B cell (primary cell): ENCODE measurements at regions not wholly inside any gene's neighbourhood (a gene's known extent, or its start where the extent isn't known, plus 50 kb on each side); places are given as distances from the start of the nearest gene placed in this dataset.

Source experiments
- ATAC-seq: fragments of 200-7000 bp; cut with Tn5 transposase; one replicate; pipeline ENCODE4 v1.10.0; 2021; ENCODE audit warnings: low read depth, mild to moderate bottlenecking, moderate number of reproducible peaks, moderate library complexity
- CTCF ChIA-PET: fragments of 350-600 bp; sonication (Branson Sonifier 250); formaldehyde crosslinking; loops from one replicate; lab custom pipeline; 2021; ENCODE audit warnings: antibody characterized with exemption, inconsistent platforms; lab: Charles Lee
- POLR2A ChIA-PET: fragments of 350-600 bp; sonication (Branson Sonifier 250); formaldehyde crosslinking; loops from one replicate; lab custom pipeline; 2021; ENCODE audit warnings: antibody characterized with exemption; lab: Charles Lee
- DNase-seq: peaks from one replicate; pipeline ENCODE4 v3.0.0; 2013
- H2AFZ ChIP-seq: 2 replicates; pipeline ENCODE4 v1.6.1; 2012; ENCODE audit warnings: mild to moderate bottlenecking, low read depth, low read length; ENCODE audit not compliant: insufficient read depth, poor library complexity, severe bottlenecking
- H3K27ac ChIP-seq, 2 donors: 1 replicate in 1 of 2; 2 replicates in 1 of 2; pipeline ENCODE4 v1.5.1; 2012 to 2013; ENCODE audit warnings: low read length in 2 of 2, mild to moderate bottlenecking in 2 of 2, moderate library complexity in 1 of 2
- H3K27me3 ChIP-seq, 4 experiments: fragments of 200-600 bp in 1 of 4; sonication (generic) in 1 of 4; replicated peaks in 1 of 4; 1 replicate in 2 of 4; 2 replicates in 2 of 4; pipeline versions ENCODE4 v1.6.1 to v1.7.0; 2013 to 2016; ENCODE audit warnings: low read length in 3 of 4, mild to moderate bottlenecking in 2 of 4, mixed read lengths in 1 of 4, moderate library complexity in 1 of 4; ENCODE audit not compliant: insufficient read depth in 4 of 4, control insufficient read depth in 3 of 4; ENCODE audit errors: control extremely low read depth in 1 of 4
- H3K36me3 ChIP-seq, 2 experiments: replicated peaks in 1 of 2; 1 replicate in 1 of 2; 2 replicates in 1 of 2; pipeline versions ENCODE4 v1.6.1 to v1.7.1; 2013; ENCODE audit warnings: low read length in 1 of 2; ENCODE audit not compliant: insufficient read depth in 2 of 2, control insufficient read depth in 1 of 2; ENCODE audit errors: control extremely low read depth in 1 of 2, extremely low read depth in 1 of 2
- H3K4me1 ChIP-seq, 2 donors: fragments of 200-600 bp in 1 of 2; sonication (generic) in 1 of 2; 1 replicate in 1 of 2; 2 replicates in 1 of 2; pipeline versions ENCODE4 v1.5.1 to v1.6.1; 2013 to 2017; ENCODE audit warnings: low read length in 2 of 2; ENCODE audit not compliant: control insufficient read depth in 2 of 2, insufficient read depth in 2 of 2
- H3K4me2 ChIP-seq: replicated peaks from 2 replicates; pipeline ENCODE3; 2012; ENCODE audit warnings: mild to moderate bottlenecking, low read depth, low read length; ENCODE audit not compliant: poor library complexity, severe bottlenecking
- H3K4me3 ChIP-seq, 5 experiments: fragments of 200-600 bp in 1 of 5; sonication (generic) in 1 of 5; 1 replicate in 3 of 5; 2 replicates in 2 of 5; pipeline versions ENCODE4 v1.5.1 to v1.7.0; 2011 to 2016; ENCODE audit warnings: low read length in 4 of 5, mild to moderate bottlenecking in 4 of 5, low read depth in 2 of 5, control low read depth in 1 of 5, moderate library complexity in 1 of 5; ENCODE audit not compliant: insufficient read depth in 1 of 5; ENCODE audit errors: control extremely low read depth in 1 of 5, extremely low read depth in 1 of 5
- H3K79me2 ChIP-seq: fragments of 200-600 bp; sonication (generic); one replicate; pipeline ENCODE4 v1.6.0; 2016; ENCODE audit warnings: low read length; ENCODE audit not compliant: control insufficient read depth, insufficient read depth
- H3K9ac ChIP-seq: fragments of 200-600 bp; sonication (generic); 2 replicates; pipeline ENCODE4 v1.6.1; 2017; ENCODE audit warnings: mild to moderate bottlenecking, low read length, moderate library complexity
- H3K9me3 ChIP-seq, 3 donors: one replicate each; pipeline versions ENCODE4 v1.6.1 to v1.7.1; 2013; ENCODE audit warnings: low read length in 2 of 3; ENCODE audit not compliant: control insufficient read depth in 2 of 3, insufficient read depth in 1 of 3; ENCODE audit errors: control extremely low read depth in 1 of 3
- H4K20me1 ChIP-seq: 2 replicates; pipeline ENCODE4 v1.6.0; 2012; ENCODE audit warnings: mild to moderate bottlenecking, low read length; ENCODE audit not compliant: insufficient read depth, control insufficient read depth, poor library complexity, severe bottlenecking
- H3K27ac Mint-ChIP-seq: one replicate; pipeline ENCODE4 v1.8.0; 2021; ENCODE audit warnings: mixed read lengths
- H3K27me3 Mint-ChIP-seq: one replicate; pipeline ENCODE4 v1.8.0; 2021; ENCODE audit warnings: mixed read lengths
- H3K4me1 Mint-ChIP-seq: one replicate; pipeline ENCODE4 v1.8.0; 2021; ENCODE audit warnings: mixed read lengths
- H3K4me3 Mint-ChIP-seq: one replicate; pipeline ENCODE4 v1.8.0; 2021; ENCODE audit warnings: mixed read lengths
- H3K9me3 Mint-ChIP-seq: one replicate; pipeline ENCODE4 v1.8.0; 2022; ENCODE audit warnings: mixed read lengths; ENCODE audit not compliant: insufficient read depth
- CTCF ChIP-seq: fragments of 200-600 bp; IDR thresholded peaks from one replicate; pipeline ENCODE4 v1.8.0; 2022; ENCODE audit warnings: antibody characterized with exemption, mild to moderate bottlenecking
- EZH2 ChIP-seq: IDR thresholded peaks from 2 replicates; pipeline ENCODE4 v1.6.1; 2012; ENCODE audit warnings: borderline replicate concordance, low read depth, mild to moderate bottlenecking, moderate library complexity, low read length; ENCODE audit not compliant: insufficient read depth, poor library complexity, severe bottlenecking
- WGBS: methylation state at CpG from one replicate; pipeline ENCODE4 v1.1.5; 2013; ENCODE audit warnings: missing lambda C conversion rate; ENCODE audit not compliant: insufficient coverage; 5-methylcytosine and 5-hydroxymethylcytosine counted together
- intact Hi-C: fragments of 100-400 bp; cut with micrococcal nuclease; formaldehyde crosslinking; loops from one replicate; pipeline ENCODE4 v1.10.0; 2022

GRCh38 chr6:62362097-62362496, 76.1 kb upstream of the KHDRBS2 start:
- H3K27ac Mint-ChIP-seq = no peak overlapping the region
- H3K4me3 ChIP-seq = no peak overlapping the region
- ATAC-seq (no peak), DNase-seq (no peak)
- H2AFZ ChIP-seq = no peak overlapping the region
- H3K27me3 ChIP-seq = no peaks in the 10 kb centered on the region
- H3K4me1 ChIP-seq = peaks cover 0 to 14% of the 10 kb centered on the region in 2 donors
- H4K20me1 ChIP-seq = no peaks in the 10 kb centered on the region
- H3K27ac ChIP-seq = no peak overlapping the region
- no peak overlapping the region for H3K9ac ChIP-seq
- no CpG with 5 or more reads among the region's 1 CpG for WGBS
- no peak overlapping the region for H3K4me2 ChIP-seq
- peaks cover 0 to 2% (median 0%) of the 10 kb centered on the region in 3 donors for H3K9me3 ChIP-seq
- intact Hi-C loops = no loop called here
- no peaks in the 10 kb centered on the region for H3K79me2 ChIP-seq
- no peaks in the 10 kb centered on the region for H3K36me3 ChIP-seq
- TF ChIP-seq EZH2 (no peak), CTCF (no peak)
- POLR2A ChIA-PET = no interaction called here
- CTCF ChIA-PET = no interaction called here
- H3K9me3 Mint-ChIP-seq = peaks cover 3% of the 10 kb centered on the region
- H3K4me1 Mint-ChIP-seq = peaks cover 12% of the 10 kb centered on the region
- H3K4me3 Mint-ChIP-seq = no peak overlapping the region
- H3K27me3 Mint-ChIP-seq = no peaks in the 10 kb centered on the region

GRCh38 chr6:62357835-62358234, 71.8 kb upstream of the KHDRBS2 start:
- ChIA-PET CTCF (no interaction called here), POLR2A (interaction anchor here (0.7 kb wide), 1 partner anchor 30 kb away, joined by 5 read pairs; no protein-coding TSS in a partner anchor)
- Mint-ChIP-seq H3K4me1 (peaks cover 6% of the 10 kb centered on the region), H3K27ac (no peak overlapping the region), H3K9me3 (no peaks in the 10 kb centered on the region), H3K27me3 (no peaks in the 10 kb centered on the region), H3K4me3 (no peak overlapping the region)
- intact Hi-C loops = no loop called here
- H4K20me1 ChIP-seq = no peaks in the 10 kb centered on the region
- no peaks in the 10 kb centered on the region for H3K9me3 ChIP-seq
- peaks cover 0 to 4% of the 10 kb centered on the region in 2 donors for H3K4me1 ChIP-seq
- no peaks in the 10 kb centered on the region for H3K79me2 ChIP-seq
- no peaks in the 10 kb centered on the region for H3K27me3 ChIP-seq
- ATAC-seq (no peak), DNase-seq (no peak)
- no peak overlapping the region for H3K4me2 ChIP-seq
- H3K27ac ChIP-seq = no peak overlapping the region
- H2AFZ ChIP-seq = peak overlapping the region; percentile 61
- TF ChIP-seq CTCF (no peak), EZH2 (no peak)
- WGBS = 69% methylated on average over 4 of the region's 6 CpGs
- H3K9ac ChIP-seq = no peak overlapping the region
- H3K36me3 ChIP-seq = no peaks in the 10 kb centered on the region
- no peak overlapping the region for H3K4me3 ChIP-seq
